ENCODE measurements at regions not wholly inside any gene's neighbourhood (a gene's known extent, or its start where the extent isn't known, plus 50 kb on each side); places are given as distances from the start of the nearest gene placed in this dataset.

GRCh38 chr12:105705235-105705634 is 374.7 kb downstream of the C12orf75 start:
- Histone ChIP-seq H3K27me3 (no peaks in the 10 kb centered on the region), H3K4me1 (no peaks in the 10 kb centered on the region), H3K9me3 (replicated peaks in 1 of 11) (peaks cover 0 to 4% (median 0%) of the 10 kb centered on the region in 11 experiments; a peak in 1 of 22 replicates), H3K4me2 (no peak overlapping the region), H3K4me3 (no peak overlapping the region), H4K20me1 (no peaks in the 10 kb centered on the region), H3K9ac (no peak overlapping the region), H3K27ac (no peak overlapping the region), H3K36me3 (no peaks in the 10 kb centered on the region)
- TF ChIP-seq Cebpa-rat (IDR thresholded peaks at IDR 0.05): no peak

- TF ChIP-seq Cebpa-rat (IDR thresholded peaks at IDR 0.05): no peak
- Histone ChIP-seq H3K27me3 (no peaks in the 10 kb centered on the region), H3K4me1 (no peaks in the 10 kb centered on the region), H3K4me3 (no peak overlapping the region), H3K27ac (no peak overlapping the region), H3K36me3 (no peaks in the 10 kb centered on the region), H3K4me2 (no peak overlapping the region), H3K9me3 (replicated peaks in 1 of 11) (no peaks in the 10 kb centered on the region), H3K9ac (no peak overlapping the region), H4K20me1 (no peaks in the 10 kb centered on the region)
Observed at GRCh38 chr12:105705765-105706164, 375.3 kb downstream of the C12orf75 start.

- no peak overlapping the region for H3K9ac ChIP-seq
- TF ChIP-seq Cebpa-rat (IDR thresholded peaks at IDR 0.05): no peak
- H3K4me1 ChIP-seq: peaks cover 0 to under 1% (median 0%) of the 10 kb centered on the region in 10 experiments; a peak in 3 of 20 replicates
- H3K9me3 ChIP-seq (replicated peaks in 1 of 11): no peaks in the 10 kb centered on the region
- no peaks in the 10 kb centered on the region for H3K27me3 ChIP-seq
- no peaks in the 10 kb centered on the region for H4K20me1 ChIP-seq
- H3K4me3 ChIP-seq: no peak overlapping the region
- H3K4me2 ChIP-seq: no peak overlapping the region
- no peaks in the 10 kb centered on the region for H3K36me3 ChIP-seq
- no peak overlapping the region for H3K27ac ChIP-seq
Observed at GRCh38 chr12:105706321-105706972, 376.0 kb downstream of the C12orf75 start.

- peaks cover 0 to 5% (median 3%) of the 10 kb centered on the region in 10 experiments; a peak in 8 of 20 replicates for H3K4me1 ChIP-seq
- H4K20me1 ChIP-seq: no peaks in the 10 kb centered on the region
- no peaks in the 10 kb centered on the region for H3K27me3 ChIP-seq
- no peak overlapping the region for H3K9ac ChIP-seq
- no peaks in the 10 kb centered on the region for H3K9me3 ChIP-seq (replicated peaks in 1 of 11)
- no peak for TF ChIP-seq Cebpa-rat (IDR thresholded peaks at IDR 0.05)
- no peaks in the 10 kb centered on the region for H3K36me3 ChIP-seq
- no peak overlapping the region for H3K4me3 ChIP-seq
- no peak overlapping the region for H3K4me2 ChIP-seq
- H3K27ac ChIP-seq: no peak overlapping the region
Observed at GRCh38 chr12:105706973-105707334, 376.5 kb downstream of the C12orf75 start.

- Histone ChIP-seq H3K9ac (no peak overlapping the region), H3K27me3 (no peaks in the 10 kb centered on the region), H3K4me2 (no peak overlapping the region), H3K27ac (no peak overlapping the region), H3K9me3 (replicated peaks in 1 of 11) (peaks cover 0 to 2% (median 0%) of the 10 kb centered on the region in 11 experiments; a peak in 2 of 22 replicates), H3K4me1 (peaks cover 0 to 12% (median 7%) of the 10 kb centered on the region in 10 experiments; a peak in 8 of 20 replicates), H4K20me1 (no peaks in the 10 kb centered on the region), H3K4me3 (no peak overlapping the region), H3K36me3 (no peaks in the 10 kb centered on the region)
- no peak for TF ChIP-seq Cebpa-rat (IDR thresholded peaks at IDR 0.05)
Observed at GRCh38 chr12:105713606-105714305, 383.3 kb downstream of the C12orf75 start.

DNA sequence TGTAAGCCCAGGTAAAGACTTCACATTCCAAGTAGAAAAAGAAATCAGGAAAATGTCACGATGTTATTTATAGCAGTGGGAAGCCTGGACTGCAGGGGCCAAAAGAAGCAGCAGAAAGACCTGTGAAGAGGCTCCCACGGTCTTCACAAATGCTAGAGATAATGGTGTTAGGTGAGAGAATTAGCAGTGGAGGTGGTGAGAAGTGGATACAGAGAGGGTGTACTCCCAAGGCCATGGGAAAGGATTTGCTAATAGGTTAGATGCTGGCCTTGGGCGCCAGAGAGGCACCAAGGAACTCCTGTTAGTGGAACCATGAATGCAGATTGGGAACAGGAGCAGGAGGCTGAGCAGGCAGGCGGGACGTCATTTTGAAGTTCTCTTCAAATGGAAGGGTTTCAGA is 386.1 kb downstream of the C12orf75 start:
- peaks cover 0 to 11% (median 6%) of the 10 kb centered on the region in 10 experiments; a peak in 8 of 20 replicates for H3K4me1 ChIP-seq
- H4K20me1 ChIP-seq: no peaks in the 10 kb centered on the region
- no peaks in the 10 kb centered on the region for H3K27me3 ChIP-seq
- H3K27ac ChIP-seq: no peak overlapping the region
- peaks cover 0 to 10% (median 5%) of the 10 kb centered on the region in 11 experiments; a peak in 6 of 22 replicates for H3K9me3 ChIP-seq (replicated peaks in 1 of 11)
- no peak for TF ChIP-seq Cebpa-rat (IDR thresholded peaks at IDR 0.05)
- H3K36me3 ChIP-seq: no peaks in the 10 kb centered on the region
- no peak overlapping the region for H3K4me2 ChIP-seq
- H3K4me3 ChIP-seq: no peak overlapping the region
- no peak overlapping the region for H3K9ac ChIP-seq

DNA sequence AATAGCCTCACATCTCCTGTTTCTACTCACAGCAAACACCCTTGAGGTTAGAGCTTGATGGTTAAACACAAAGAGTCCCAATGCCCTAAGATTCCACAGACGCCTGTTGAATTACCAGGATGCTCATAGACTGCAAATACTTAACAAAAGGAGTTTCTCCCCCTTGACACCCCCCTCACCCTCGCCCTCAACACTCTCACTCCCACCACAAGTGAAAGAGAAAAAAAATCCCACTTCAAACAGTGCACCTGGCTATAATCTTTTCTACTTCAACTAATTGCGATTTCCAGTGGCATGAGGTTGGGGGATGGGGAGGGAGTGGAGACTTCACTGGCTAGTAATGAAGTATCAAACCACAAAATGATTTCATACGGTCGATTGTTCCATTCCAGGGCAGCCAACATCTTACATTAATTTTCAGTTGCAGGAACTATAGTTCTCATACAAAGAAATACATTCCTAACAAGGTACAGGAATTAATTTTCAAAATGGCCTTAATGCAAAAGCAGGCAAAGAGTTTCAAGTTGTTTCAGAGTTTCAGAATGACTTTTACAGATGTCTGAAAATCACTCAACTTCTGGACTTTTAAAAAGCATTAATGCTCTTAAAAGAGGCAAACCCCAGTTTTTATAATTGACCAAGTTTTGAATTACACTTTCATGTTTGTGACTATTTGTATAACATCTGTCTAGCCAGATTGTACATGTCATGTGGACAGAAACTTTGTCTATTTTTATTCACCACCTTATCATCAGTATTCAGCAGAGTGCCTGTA is 390.7 kb downstream of the C12orf75 start:
- Histone ChIP-seq H3K9ac (no peak overlapping the region), H3K4me1 (no peaks in the 10 kb centered on the region), H3K27me3 (no peaks in the 10 kb centered on the region), H3K4me3 (no peak overlapping the region), H3K36me3 (no peaks in the 10 kb centered on the region), H3K27ac (no peak overlapping the region), H3K9me3 (replicated peaks in 1 of 11) (peaks cover 0 to 10% (median 5%) of the 10 kb centered on the region in 11 experiments; a peak in 6 of 22 replicates), H3K4me2 (no peak overlapping the region), H4K20me1 (no peaks in the 10 kb centered on the region)
- TF ChIP-seq Cebpa-rat (IDR thresholded peaks at IDR 0.05): no peak

DNA sequence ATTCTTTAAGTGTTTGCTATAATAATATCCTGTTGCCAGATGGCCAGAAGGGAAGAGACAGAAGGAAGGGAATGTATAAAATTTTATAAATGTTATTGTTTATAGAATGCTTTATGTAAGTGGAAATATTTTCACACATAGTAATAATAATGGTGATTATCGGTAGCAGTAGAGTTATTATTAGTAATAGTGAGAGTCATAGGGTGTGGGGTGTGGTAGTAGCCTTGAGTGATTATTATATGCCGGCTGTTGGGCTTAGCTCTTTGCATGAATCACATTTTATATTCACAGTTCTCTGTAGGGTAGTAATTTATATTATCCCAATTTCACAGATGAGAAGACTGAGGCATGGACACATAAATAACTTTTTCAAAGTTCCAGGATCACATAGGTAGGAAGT is 391.4 kb downstream of the C12orf75 start:
- Histone ChIP-seq H3K4me2 (no peak overlapping the region), H3K36me3 (no peaks in the 10 kb centered on the region), H3K9me3 (replicated peaks in 1 of 11) (peaks cover 0 to 10% (median 5%) of the 10 kb centered on the region in 11 experiments; a peak in 6 of 22 replicates), H3K9ac (no peak overlapping the region), H3K4me1 (no peaks in the 10 kb centered on the region), H4K20me1 (no peaks in the 10 kb centered on the region), H3K27me3 (no peaks in the 10 kb centered on the region), H3K27ac (no peak overlapping the region), H3K4me3 (no peak overlapping the region)
- no peak for TF ChIP-seq Cebpa-rat (IDR thresholded peaks at IDR 0.05)

DNA sequence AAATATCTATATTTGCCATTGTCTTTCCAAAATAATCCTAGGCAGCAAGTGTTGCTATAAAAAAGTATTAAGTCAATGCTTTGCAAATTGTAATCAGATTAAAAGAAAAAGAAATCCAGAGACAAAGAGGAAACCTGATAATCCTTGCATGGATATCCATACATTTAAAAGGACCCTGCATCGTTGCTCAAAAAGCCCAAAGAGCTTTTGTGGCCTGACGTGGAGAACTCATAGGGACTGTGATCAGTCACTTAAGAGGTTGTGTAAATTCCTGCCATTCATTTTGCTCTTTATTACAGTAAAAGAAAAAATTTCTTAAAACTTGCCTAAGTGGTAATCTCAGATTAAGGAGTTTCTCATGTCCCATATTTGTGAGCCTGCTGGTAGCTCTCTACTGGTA is 392.6 kb downstream of the C12orf75 start:
- no peaks in the 10 kb centered on the region for H3K4me1 ChIP-seq
- no peak overlapping the region for H3K4me2 ChIP-seq
- H3K9me3 ChIP-seq (replicated peaks in 1 of 11): peaks cover 0 to 10% (median 5%) of the 10 kb centered on the region in 11 experiments; a peak in 6 of 22 replicates
- H3K27ac ChIP-seq: no peak overlapping the region
- no peak overlapping the region for H3K9ac ChIP-seq
- no peaks in the 10 kb centered on the region for H4K20me1 ChIP-seq
- H3K27me3 ChIP-seq: no peaks in the 10 kb centered on the region
- no peak overlapping the region for H3K4me3 ChIP-seq
- H3K36me3 ChIP-seq: no peaks in the 10 kb centered on the region
- TF ChIP-seq Cebpa-rat (IDR thresholded peaks at IDR 0.05): no peak

Data from BLaER1 treated with 17β-estradiol and CSF1 and Interleukin-3, amounts not matched to agents 10 nM and 100 nM (cell line).